ENCODE measurements at regions not wholly inside any gene's neighbourhood (a gene's known extent, or its start where the extent isn't known, plus 50 kb on each side); places are given as distances from the start of the nearest gene placed in this dataset.

DNA sequence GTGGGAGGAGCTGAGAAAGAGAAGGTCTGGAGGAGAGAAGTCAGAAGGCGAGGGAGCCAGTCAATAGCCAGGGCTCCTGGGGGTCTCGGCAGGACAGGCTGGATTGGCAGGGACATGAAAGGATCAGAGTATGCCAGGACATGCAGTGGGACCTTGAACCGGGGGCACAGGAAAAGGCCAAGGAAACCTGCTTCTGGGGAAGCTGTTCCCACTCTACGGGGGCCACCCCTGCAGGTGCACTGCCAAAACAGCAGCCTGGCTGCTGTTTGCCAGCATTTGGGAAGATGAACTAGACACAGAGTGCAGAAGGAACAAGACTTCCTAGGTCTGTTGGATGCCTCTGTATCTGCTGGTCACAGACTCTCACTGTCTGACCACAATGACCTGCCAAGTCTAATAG, 194.9 kb upstream of the PRSS58 start:
- RAD21 ChIA-PET (ENCODE audit: low non-redundant PET in 1 of 2, low total read pairs in 2 of 2, uncharacterized antibody in 2 of 2, unreplicated experiment in 2 of 2): no interaction called here
- no peaks in the 10 kb centered on the region for H3K9me3 ChIP-seq (ENCODE audit: control insufficient read depth in 1 of 2, insufficient read depth in 1 of 2, low read depth in 1 of 2, low read length in 2 of 2)
- no peak overlapping the region for H2AFZ ChIP-seq (ENCODE audit: low read depth, low read length, poor library complexity, severe bottlenecking)
- no peaks in the 10 kb centered on the region for H3K79me2 ChIP-seq (ENCODE audit: insufficient read depth, low read length)
- no peaks in the 10 kb centered on the region for H3K27me3 ChIP-seq (ENCODE audit: insufficient read depth, low read length)
- no peak for DNase-seq (ENCODE audit: low read depth, low spot score)
- no peak overlapping the region for H3K27ac ChIP-seq (ENCODE audit: low read depth, low read length)
- no peak for ATAC-seq
- TF ChIP-seq ELF1 (IDR thresholded peaks at IDR 0.05; ENCODE audit: borderline replicate concordance, low read depth) (no peak), CBX3 (IDR thresholded peaks at IDR 0.05; ENCODE audit: low read depth) (no peak), POLR2AphosphoS5 (IDR thresholded peaks at IDR 0.05; ENCODE audit: low read depth, low read length) (no peak), ZBTB33 (IDR thresholded peaks at IDR 0.05; ENCODE audit: extremely low read depth, insufficient replicate concordance, low read length) (no peak), SP1 (IDR thresholded peaks at IDR 0.05; ENCODE audit: low read depth) (no peak), EZH2phosphoT487 (IDR thresholded peaks at IDR 0.05; ENCODE audit: borderline replicate concordance) (no peak), ZNF274 (IDR thresholded peaks at IDR 0.05; ENCODE audit: low read depth, low read length) (no peak), SRF (IDR thresholded peaks at IDR 0.05; ENCODE audit: low read depth) (no peak), EGR1 (IDR thresholded peaks at IDR 0.05; ENCODE audit: low read depth) (no peak), YY1 (IDR thresholded peaks at IDR 0.05; ENCODE audit: extremely low read depth, insufficient replicate concordance, low read depth, low read length) (no peak), SIN3A (IDR thresholded peaks at IDR 0.05; ENCODE audit: low read depth) (no peak), EZH2 (IDR thresholded peaks at IDR 0.05) (no peak)
- TF ChIP-seq, protein P1, sequence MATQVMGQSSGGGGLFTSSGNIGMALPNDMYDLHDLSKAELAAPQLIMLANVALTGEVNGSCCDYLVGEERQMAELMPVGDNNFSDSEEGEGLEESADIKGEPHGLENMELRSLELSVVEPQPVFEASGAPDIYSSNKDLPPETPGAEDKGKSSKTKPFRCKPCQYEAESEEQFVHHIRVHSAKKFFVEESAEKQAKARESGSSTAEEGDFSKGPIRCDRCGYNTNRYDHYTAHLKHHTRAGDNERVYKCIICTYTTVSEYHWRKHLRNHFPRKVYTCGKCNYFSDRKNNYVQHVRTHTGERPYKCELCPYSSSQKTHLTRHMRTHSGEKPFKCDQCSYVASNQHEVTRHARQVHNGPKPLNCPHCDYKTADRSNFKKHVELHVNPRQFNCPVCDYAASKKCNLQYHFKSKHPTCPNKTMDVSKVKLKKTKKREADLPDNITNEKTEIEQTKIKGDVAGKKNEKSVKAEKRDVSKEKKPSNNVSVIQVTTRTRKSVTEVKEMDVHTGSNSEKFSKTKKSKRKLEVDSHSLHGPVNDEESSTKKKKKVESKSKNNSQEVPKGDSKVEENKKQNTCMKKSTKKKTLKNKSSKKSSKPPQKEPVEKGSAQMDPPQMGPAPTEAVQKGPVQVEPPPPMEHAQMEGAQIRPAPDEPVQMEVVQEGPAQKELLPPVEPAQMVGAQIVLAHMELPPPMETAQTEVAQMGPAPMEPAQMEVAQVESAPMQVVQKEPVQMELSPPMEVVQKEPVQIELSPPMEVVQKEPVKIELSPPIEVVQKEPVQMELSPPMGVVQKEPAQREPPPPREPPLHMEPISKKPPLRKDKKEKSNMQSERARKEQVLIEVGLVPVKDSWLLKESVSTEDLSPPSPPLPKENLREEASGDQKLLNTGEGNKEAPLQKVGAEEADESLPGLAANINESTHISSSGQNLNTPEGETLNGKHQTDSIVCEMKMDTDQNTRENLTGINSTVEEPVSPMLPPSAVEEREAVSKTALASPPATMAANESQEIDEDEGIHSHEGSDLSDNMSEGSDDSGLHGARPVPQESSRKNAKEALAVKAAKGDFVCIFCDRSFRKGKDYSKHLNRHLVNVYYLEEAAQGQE (IDR thresholded peaks at IDR 0.05; ENCODE audit: low read depth): no peak
- TF ChIP-seq, protein P2, sequence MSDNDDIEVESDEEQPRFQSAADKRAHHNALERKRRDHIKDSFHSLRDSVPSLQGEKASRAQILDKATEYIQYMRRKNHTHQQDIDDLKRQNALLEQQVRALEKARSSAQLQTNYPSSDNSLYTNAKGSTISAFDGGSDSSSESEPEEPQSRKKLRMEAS (IDR thresholded peaks at IDR 0.05): no peak
- TF ChIP-seq, protein P3, sequence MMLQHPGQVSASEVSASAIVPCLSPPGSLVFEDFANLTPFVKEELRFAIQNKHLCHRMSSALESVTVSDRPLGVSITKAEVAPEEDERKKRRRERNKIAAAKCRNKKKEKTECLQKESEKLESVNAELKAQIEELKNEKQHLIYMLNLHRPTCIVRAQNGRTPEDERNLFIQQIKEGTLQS (IDR thresholded peaks at IDR 0.05): no peak
- TF ChIP-seq, protein P4, sequence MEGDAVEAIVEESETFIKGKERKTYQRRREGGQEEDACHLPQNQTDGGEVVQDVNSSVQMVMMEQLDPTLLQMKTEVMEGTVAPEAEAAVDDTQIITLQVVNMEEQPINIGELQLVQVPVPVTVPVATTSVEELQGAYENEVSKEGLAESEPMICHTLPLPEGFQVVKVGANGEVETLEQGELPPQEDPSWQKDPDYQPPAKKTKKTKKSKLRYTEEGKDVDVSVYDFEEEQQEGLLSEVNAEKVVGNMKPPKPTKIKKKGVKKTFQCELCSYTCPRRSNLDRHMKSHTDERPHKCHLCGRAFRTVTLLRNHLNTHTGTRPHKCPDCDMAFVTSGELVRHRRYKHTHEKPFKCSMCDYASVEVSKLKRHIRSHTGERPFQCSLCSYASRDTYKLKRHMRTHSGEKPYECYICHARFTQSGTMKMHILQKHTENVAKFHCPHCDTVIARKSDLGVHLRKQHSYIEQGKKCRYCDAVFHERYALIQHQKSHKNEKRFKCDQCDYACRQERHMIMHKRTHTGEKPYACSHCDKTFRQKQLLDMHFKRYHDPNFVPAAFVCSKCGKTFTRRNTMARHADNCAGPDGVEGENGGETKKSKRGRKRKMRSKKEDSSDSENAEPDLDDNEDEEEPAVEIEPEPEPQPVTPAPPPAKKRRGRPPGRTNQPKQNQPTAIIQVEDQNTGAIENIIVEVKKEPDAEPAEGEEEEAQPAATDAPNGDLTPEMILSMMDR (IDR thresholded peaks at IDR 0.05 in 2 of 3, conservative IDR thresholded peaks at IDR 0.05 in 1 of 3; ENCODE audit: borderline replicate concordance in 1 of 3, insufficient read depth in 1 of 3, low read depth in 2 of 3, low read length in 2 of 3): no peak
- H3K4me3 ChIP-seq (replicated peaks in 1 of 2; ENCODE audit: low read depth in 1 of 2, low read length in 2 of 2): no peak overlapping the region
- no peaks in the 10 kb centered on the region for H4K20me1 ChIP-seq (ENCODE audit: insufficient read depth)
- no peak overlapping the region for H3K4me2 ChIP-seq (ENCODE audit: low read length)
- no peaks in the 10 kb centered on the region for H3K9me2 ChIP-seq (ENCODE audit: insufficient read depth)
- H3K9ac ChIP-seq (ENCODE audit: low read length): no peak overlapping the region
- BruUV-seq (replicated peaks): no TSS peak
- H3K4me1 ChIP-seq (ENCODE audit: control insufficient read depth in 1 of 2, insufficient read depth in 2 of 2, low read length in 2 of 2): no peaks in the 10 kb centered on the region
- CTCF ChIA-PET: no interaction called here
- H3K36me3 ChIP-seq (ENCODE audit: control insufficient read depth in 1 of 2, insufficient read depth in 2 of 2, low read length in 2 of 2): no peaks in the 10 kb centered on the region
- intact Hi-C loops (cut with micrococcal nuclease): no loop called here
- POLR2A ChIA-PET: no interaction called here

Data from HCT116 (cell line).